H9 (cell line): ENCODE measurements at regions not wholly inside any gene's neighbourhood (a gene's known extent, or its start where the extent isn't known, plus 50 kb on each side); places are given as distances from the start of the nearest gene placed in this dataset.

Experiments used
- DNase-seq: peaks from one replicate; pipeline ENCODE4 v3.0.0-alpha.2; 2017
- H2AFZ ChIP-seq: one replicate; pipeline ENCODE4 v1.6.1; 2013; ENCODE audit warnings: mild to moderate bottlenecking, low read length, control low read depth, moderate library complexity
- H2AK5ac ChIP-seq: 2 replicates; pipeline ENCODE4 v1.6.1; 2013; ENCODE audit warnings: low read length, control low read depth, mixed read lengths; ENCODE audit not compliant: insufficient read length
- H2BK120ac ChIP-seq: one replicate; pipeline ENCODE4 v1.6.1; 2013; ENCODE audit warnings: low read depth, mild to moderate bottlenecking, low read length, control low read depth, inconsistent platforms; ENCODE audit not compliant: poor library complexity, severe bottlenecking
- H2BK12ac ChIP-seq: 2 replicates; pipeline ENCODE4 v1.6.1; 2013; ENCODE audit warnings: low read length, control low read depth, mixed read lengths, low read depth; ENCODE audit not compliant: insufficient read length
- H2BK15ac ChIP-seq: 2 replicates; pipeline ENCODE4 v1.6.1; 2013; ENCODE audit warnings: low read depth, low read length, control low read depth
- H2BK20ac ChIP-seq: one replicate; pipeline ENCODE4 v1.6.1; 2013; ENCODE audit warnings: low read depth, mild to moderate bottlenecking, low read length, control low read depth, inconsistent platforms; ENCODE audit not compliant: poor library complexity, severe bottlenecking
- H2BK5ac ChIP-seq: 2 replicates; pipeline ENCODE4 v1.6.1; 2013; ENCODE audit warnings: low read length, control low read depth, mixed read lengths; ENCODE audit not compliant: insufficient read length
- H3K14ac ChIP-seq: 2 replicates; pipeline ENCODE4 v1.6.1; 2013; ENCODE audit warnings: low read length, control low read depth; ENCODE audit not compliant: insufficient read depth
- H3K18ac ChIP-seq: 2 replicates; pipeline ENCODE4 v1.6.1; 2013; ENCODE audit warnings: low read depth, mild to moderate bottlenecking, mixed read lengths, low read length, control low read depth; ENCODE audit not compliant: insufficient read length
- H3K23ac ChIP-seq: 2 replicates; pipeline ENCODE4 v1.6.1; 2013; ENCODE audit warnings: low read length, control low read depth, mixed read lengths, low read depth; ENCODE audit not compliant: insufficient read length
- H3K23me2 ChIP-seq: 2 replicates; pipeline ENCODE4 v1.6.1; 2013; ENCODE audit warnings: low read depth, mild to moderate bottlenecking, mixed read lengths, low read length, control low read depth; ENCODE audit not compliant: insufficient read length, poor library complexity, severe bottlenecking
- H3K27ac ChIP-seq: 2 replicates; pipeline ENCODE4 v1.5.1; 2013; ENCODE audit warnings: low read length, control low read depth, mixed read lengths, low read depth; ENCODE audit not compliant: insufficient read length
- H3K27me3 ChIP-seq: 2 replicates; pipeline ENCODE4 v1.6.1; 2013; ENCODE audit warnings: low read length, control low read depth, inconsistent platforms; ENCODE audit not compliant: insufficient read depth
- H3K4ac ChIP-seq: 2 replicates; pipeline ENCODE4 v1.6.1; 2013; ENCODE audit warnings: low read depth, mild to moderate bottlenecking, control low read depth, inconsistent platforms, low read length, moderate library complexity
- H3K4me1 ChIP-seq: 2 replicates; pipeline ENCODE4 v1.6.1; 2013; ENCODE audit warnings: low read length, control low read depth, inconsistent platforms; ENCODE audit not compliant: insufficient read depth
- H3K4me2 ChIP-seq: 2 replicates; pipeline ENCODE4 v1.6.1; 2013; ENCODE audit warnings: low read length, control low read depth, mixed read lengths; ENCODE audit not compliant: insufficient read length, insufficient read depth
- H3K56ac ChIP-seq: 2 replicates; pipeline ENCODE4 v1.6.1; 2013; ENCODE audit warnings: low read depth, mild to moderate bottlenecking, mixed read lengths, low read length, control low read depth; ENCODE audit not compliant: insufficient read length
- H3K79me1 ChIP-seq: 2 replicates; pipeline ENCODE4 v1.6.1; 2013; ENCODE audit warnings: low read depth, mild to moderate bottlenecking, moderate library complexity, low read length, control low read depth, inconsistent platforms; ENCODE audit not compliant: insufficient read depth, poor library complexity, severe bottlenecking
- H3K79me2 ChIP-seq: 2 replicates; pipeline ENCODE4 v1.6.1; 2013; ENCODE audit warnings: low read length, control low read depth, inconsistent platforms; ENCODE audit not compliant: insufficient read depth
- H3K9ac ChIP-seq: 2 replicates; pipeline ENCODE4 v1.6.1; 2013; ENCODE audit warnings: low read length, control low read depth, mixed read lengths; ENCODE audit not compliant: insufficient read length; ENCODE audit errors: extremely low read depth
- H3K9me3 ChIP-seq: one replicate; pipeline ENCODE4 v1.6.1; 2013; ENCODE audit warnings: low read depth, low read length, inconsistent platforms; ENCODE audit not compliant: control insufficient read depth
- H3T11ph ChIP-seq: one replicate; pipeline ENCODE4 v1.6.1; 2013; ENCODE audit warnings: mild to moderate bottlenecking, low read length, control low read depth, inconsistent platforms
- H4K20me1 ChIP-seq: one replicate; pipeline ENCODE4 v1.6.1; 2013; ENCODE audit not compliant: control insufficient read depth, insufficient read length, insufficient read depth
- H4K5ac ChIP-seq: 2 replicates; pipeline ENCODE4 v1.6.1; 2013; ENCODE audit warnings: low read depth, mild to moderate bottlenecking, mixed read lengths, low read length, control low read depth; ENCODE audit not compliant: insufficient read length
- H4K8ac ChIP-seq: replicated peaks from 2 replicates; pipeline ENCODE4 v1.6.1; 2013; ENCODE audit warnings: low read length, control low read depth, mixed read lengths, low read depth; ENCODE audit not compliant: insufficient read length
- H4K91ac ChIP-seq: 2 replicates; pipeline ENCODE4 v1.6.1; 2013; ENCODE audit warnings: low read depth, mild to moderate bottlenecking, moderate library complexity, mixed read lengths, low read length, control low read depth; ENCODE audit not compliant: insufficient read length
- H3K27ac Mint-ChIP-seq, 3 experiments: 2 replicates in 2 of 3; 3 replicates in 1 of 3; pipeline ENCODE4 v1.8.0; 2020 to 2021; ENCODE audit warnings: mixed read lengths in 3 of 3, mild to moderate bottlenecking in 1 of 3, moderate library complexity in 1 of 3
- H3K27me3 Mint-ChIP-seq: 2 replicates; pipeline ENCODE4 v1.8.0; 2021; ENCODE audit warnings: low read depth, mild to moderate bottlenecking, moderate library complexity, mixed read lengths
- H3K36me3 Mint-ChIP-seq, 3 experiments: 2 replicates in 2 of 3; 3 replicates in 1 of 3; pipeline ENCODE4 v1.8.0; 2020 to 2021; ENCODE audit warnings: low read depth in 3 of 3, mixed read lengths in 3 of 3; ENCODE audit not compliant: insufficient read depth in 1 of 3
- H3K4me1 Mint-ChIP-seq, 2 experiments: 2 replicates each; pipeline ENCODE4 v1.8.0; 2020; ENCODE audit warnings: mixed read lengths in 2 of 2
- H3K4me3 Mint-ChIP-seq, 2 experiments: 2 replicates in 1 of 2; 3 replicates in 1 of 2; pipeline ENCODE4 v1.8.0; 2020 to 2021; ENCODE audit warnings: mild to moderate bottlenecking in 2 of 2, mixed read lengths in 2 of 2, moderate library complexity in 1 of 2
- H3K9me3 Mint-ChIP-seq, 2 experiments: 2 replicates in 1 of 2; 3 replicates in 1 of 2; pipeline ENCODE4 v1.8.0; 2020; ENCODE audit warnings: mild to moderate bottlenecking in 2 of 2, mixed read lengths in 2 of 2, moderate library complexity in 1 of 2
- WGBS: extraction: QIAGEN DNeasy Blood & Tissue Kit; methylation state at CpG from one replicate; pipeline ENCODE4 v1.1.7; 2013; ENCODE audit warnings: missing lambda C conversion rate, low lambda C conversion rate, mixed read lengths; ENCODE audit not compliant: insufficient read length; ENCODE audit errors: extremely low coverage; 5-methylcytosine and 5-hydroxymethylcytosine counted together
- TF ChIP-seq, protein P1 (sequence below): fragments of 200-600 bp; sonication (generic); conservative IDR thresholded peaks from 3 replicates; pipeline ENCODE4 v1.8.0; 2021; ENCODE audit warnings: antibody characterized with exemption, mild to moderate bottlenecking

DNA sequence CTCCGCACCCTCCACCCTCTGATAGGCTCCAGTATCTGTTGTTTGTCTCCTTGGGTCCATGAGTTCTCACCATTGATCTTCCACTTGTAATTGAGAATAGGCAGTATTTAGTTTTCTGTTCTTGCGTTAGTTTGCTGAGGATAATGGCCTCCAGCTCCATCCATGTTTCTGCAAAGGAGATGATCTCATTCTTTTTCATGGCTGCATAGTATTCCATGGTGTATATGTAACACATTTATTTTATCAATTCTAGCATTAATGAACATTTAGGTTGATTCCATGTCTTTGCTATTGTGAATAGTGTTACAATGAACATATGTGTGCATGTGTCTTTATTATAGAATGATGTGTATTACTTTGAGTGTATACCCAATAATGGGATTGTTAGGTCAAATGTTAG lies 814.6 kb upstream of the FRG1 start:
- Mint-ChIP-seq H3K27ac (no peak overlapping the region), H3K27me3 (no peaks in the 10 kb centered on the region), H3K9me3 (peaks cover 10 to 17% of the 10 kb centered on the region in 2 experiments), H3K4me1 (peaks cover 4% of the 10 kb centered on the region in 2 experiments; a peak in 1 of 4 replicates), H3K36me3 (peaks cover 0 to 10% (median 3%) of the 10 kb centered on the region in 3 experiments; a peak in 4 of 7 replicates), H3K4me3 (no peak overlapping the region)
- Histone ChIP-seq H3K27me3 (no peaks in the 10 kb centered on the region), H2AK5ac (no peak overlapping the region), H3K4me1 (no peaks in the 10 kb centered on the region), H3K79me2 (no peaks in the 10 kb centered on the region), H3K23me2 (no peaks in the 10 kb centered on the region), H2BK5ac (no peak overlapping the region), H3K23ac (no peak overlapping the region), H2BK12ac (no peak overlapping the region), H4K20me1 (no peaks in the 10 kb centered on the region), H3K56ac (no peak overlapping the region), H3T11ph (no peak overlapping the region), H3K9ac (no peak overlapping the region), H3K4ac (no peak overlapping the region), H2BK15ac (no peak overlapping the region), H4K8ac (no peak overlapping the region), H3K18ac (no peak overlapping the region), H4K5ac (no peak overlapping the region), H4K91ac (no peak overlapping the region), H3K14ac (no peak overlapping the region), H2BK120ac (no peak overlapping the region), H3K9me3 (no peaks in the 10 kb centered on the region), H2BK20ac (no peak overlapping the region), H3K4me2 (no peak overlapping the region), H3K27ac (no peak overlapping the region), H3K79me1 (no peaks in the 10 kb centered on the region), H2AFZ (no peak overlapping the region)
- TF ChIP-seq, protein P1, sequence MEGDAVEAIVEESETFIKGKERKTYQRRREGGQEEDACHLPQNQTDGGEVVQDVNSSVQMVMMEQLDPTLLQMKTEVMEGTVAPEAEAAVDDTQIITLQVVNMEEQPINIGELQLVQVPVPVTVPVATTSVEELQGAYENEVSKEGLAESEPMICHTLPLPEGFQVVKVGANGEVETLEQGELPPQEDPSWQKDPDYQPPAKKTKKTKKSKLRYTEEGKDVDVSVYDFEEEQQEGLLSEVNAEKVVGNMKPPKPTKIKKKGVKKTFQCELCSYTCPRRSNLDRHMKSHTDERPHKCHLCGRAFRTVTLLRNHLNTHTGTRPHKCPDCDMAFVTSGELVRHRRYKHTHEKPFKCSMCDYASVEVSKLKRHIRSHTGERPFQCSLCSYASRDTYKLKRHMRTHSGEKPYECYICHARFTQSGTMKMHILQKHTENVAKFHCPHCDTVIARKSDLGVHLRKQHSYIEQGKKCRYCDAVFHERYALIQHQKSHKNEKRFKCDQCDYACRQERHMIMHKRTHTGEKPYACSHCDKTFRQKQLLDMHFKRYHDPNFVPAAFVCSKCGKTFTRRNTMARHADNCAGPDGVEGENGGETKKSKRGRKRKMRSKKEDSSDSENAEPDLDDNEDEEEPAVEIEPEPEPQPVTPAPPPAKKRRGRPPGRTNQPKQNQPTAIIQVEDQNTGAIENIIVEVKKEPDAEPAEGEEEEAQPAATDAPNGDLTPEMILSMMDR, result no peak
- WGBS, result no CpG with 5 or more reads among the region's 2 CpGs
- no peak for DNase-seq
